HL-60 (cell line): ENCODE measurements at regions not wholly inside any gene's neighbourhood (a gene's known extent, or its start where the extent isn't known, plus 50 kb on each side); places are given as distances from the start of the nearest gene placed in this dataset.

Experiments used
- GABPA ChIP-seq: IDR thresholded peaks from 2 replicates; pipeline ENCODE4 v1.6.1; 2012; ENCODE audit warnings: low read depth
- TF ChIP-seq, protein P1 (sequence below): IDR thresholded peaks from one replicate; pipeline ENCODE4 v1.5.1; 2011; ENCODE audit warnings: low read length, control low read depth, inconsistent platforms; ENCODE audit not compliant: insufficient read depth
- TF ChIP-seq, protein P2 (sequence below): IDR thresholded peaks from 2 replicates; pipeline ENCODE4 v1.6.1; 2012; ENCODE audit warnings: low read depth; ENCODE audit not compliant: insufficient replicate concordance

DNA sequence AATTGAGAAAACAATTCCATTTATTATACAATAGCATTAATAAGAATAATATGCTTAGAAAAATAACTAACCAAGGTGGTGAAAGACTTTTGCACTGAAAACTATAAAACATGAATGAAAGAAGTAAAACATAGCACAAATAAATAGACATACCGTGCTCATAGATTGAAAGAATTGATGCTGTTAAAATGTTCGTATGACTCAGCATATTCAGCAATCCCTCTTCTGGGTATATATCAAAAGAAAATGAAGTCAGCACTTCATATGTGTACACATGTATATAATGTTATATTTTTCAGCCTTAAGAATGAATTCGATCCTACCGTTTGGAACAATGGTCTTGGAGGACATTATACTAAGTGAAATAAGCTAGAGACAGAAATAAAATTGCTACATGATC, 716.3 kb downstream of the GLUD2 start:
- TF ChIP-seq, protein P1, sequence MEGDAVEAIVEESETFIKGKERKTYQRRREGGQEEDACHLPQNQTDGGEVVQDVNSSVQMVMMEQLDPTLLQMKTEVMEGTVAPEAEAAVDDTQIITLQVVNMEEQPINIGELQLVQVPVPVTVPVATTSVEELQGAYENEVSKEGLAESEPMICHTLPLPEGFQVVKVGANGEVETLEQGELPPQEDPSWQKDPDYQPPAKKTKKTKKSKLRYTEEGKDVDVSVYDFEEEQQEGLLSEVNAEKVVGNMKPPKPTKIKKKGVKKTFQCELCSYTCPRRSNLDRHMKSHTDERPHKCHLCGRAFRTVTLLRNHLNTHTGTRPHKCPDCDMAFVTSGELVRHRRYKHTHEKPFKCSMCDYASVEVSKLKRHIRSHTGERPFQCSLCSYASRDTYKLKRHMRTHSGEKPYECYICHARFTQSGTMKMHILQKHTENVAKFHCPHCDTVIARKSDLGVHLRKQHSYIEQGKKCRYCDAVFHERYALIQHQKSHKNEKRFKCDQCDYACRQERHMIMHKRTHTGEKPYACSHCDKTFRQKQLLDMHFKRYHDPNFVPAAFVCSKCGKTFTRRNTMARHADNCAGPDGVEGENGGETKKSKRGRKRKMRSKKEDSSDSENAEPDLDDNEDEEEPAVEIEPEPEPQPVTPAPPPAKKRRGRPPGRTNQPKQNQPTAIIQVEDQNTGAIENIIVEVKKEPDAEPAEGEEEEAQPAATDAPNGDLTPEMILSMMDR: no peak
- TF ChIP-seq, protein P2, sequence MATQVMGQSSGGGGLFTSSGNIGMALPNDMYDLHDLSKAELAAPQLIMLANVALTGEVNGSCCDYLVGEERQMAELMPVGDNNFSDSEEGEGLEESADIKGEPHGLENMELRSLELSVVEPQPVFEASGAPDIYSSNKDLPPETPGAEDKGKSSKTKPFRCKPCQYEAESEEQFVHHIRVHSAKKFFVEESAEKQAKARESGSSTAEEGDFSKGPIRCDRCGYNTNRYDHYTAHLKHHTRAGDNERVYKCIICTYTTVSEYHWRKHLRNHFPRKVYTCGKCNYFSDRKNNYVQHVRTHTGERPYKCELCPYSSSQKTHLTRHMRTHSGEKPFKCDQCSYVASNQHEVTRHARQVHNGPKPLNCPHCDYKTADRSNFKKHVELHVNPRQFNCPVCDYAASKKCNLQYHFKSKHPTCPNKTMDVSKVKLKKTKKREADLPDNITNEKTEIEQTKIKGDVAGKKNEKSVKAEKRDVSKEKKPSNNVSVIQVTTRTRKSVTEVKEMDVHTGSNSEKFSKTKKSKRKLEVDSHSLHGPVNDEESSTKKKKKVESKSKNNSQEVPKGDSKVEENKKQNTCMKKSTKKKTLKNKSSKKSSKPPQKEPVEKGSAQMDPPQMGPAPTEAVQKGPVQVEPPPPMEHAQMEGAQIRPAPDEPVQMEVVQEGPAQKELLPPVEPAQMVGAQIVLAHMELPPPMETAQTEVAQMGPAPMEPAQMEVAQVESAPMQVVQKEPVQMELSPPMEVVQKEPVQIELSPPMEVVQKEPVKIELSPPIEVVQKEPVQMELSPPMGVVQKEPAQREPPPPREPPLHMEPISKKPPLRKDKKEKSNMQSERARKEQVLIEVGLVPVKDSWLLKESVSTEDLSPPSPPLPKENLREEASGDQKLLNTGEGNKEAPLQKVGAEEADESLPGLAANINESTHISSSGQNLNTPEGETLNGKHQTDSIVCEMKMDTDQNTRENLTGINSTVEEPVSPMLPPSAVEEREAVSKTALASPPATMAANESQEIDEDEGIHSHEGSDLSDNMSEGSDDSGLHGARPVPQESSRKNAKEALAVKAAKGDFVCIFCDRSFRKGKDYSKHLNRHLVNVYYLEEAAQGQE: no peak
- no peak for TF ChIP-seq GABPA
